GM23338 (cell line): ENCODE measurements at regions not wholly inside any gene's neighbourhood (a gene's known extent, or its start where the extent isn't known, plus 50 kb on each side); places are given as distances from the start of the nearest gene placed in this dataset.

Experiments used
- ATAC-seq: fragments of 200-7000 bp; cut with Tn5 transposase; 3 replicates; pipeline ENCODE4 v1.9.1; 2020
- DNase-seq: peaks from one replicate; pipeline ENCODE4 v3.0.0-alpha.2; 2015; ENCODE audit warnings: low spot score
- H2AFZ ChIP-seq: fragments of 200-600 bp; sonication (generic); 2 replicates; pipeline ENCODE4 v1.8.0; 2016; ENCODE audit warnings: antibody characterized with exemption, mild to moderate bottlenecking, moderate library complexity
- H3F3A ChIP-seq: fragments of 200-600 bp; sonication (generic); replicated peaks from 2 replicates; pipeline ENCODE4 v1.8.0; 2017; ENCODE audit warnings: antibody characterized with exemption, mixed run types, low read depth
- H3K27ac ChIP-seq: fragments of 200-600 bp; sonication (generic); 2 replicates; pipeline ENCODE4 v1.6.1; 2016; ENCODE audit warnings: low read depth
- H3K27me3 ChIP-seq: fragments of 200-600 bp; sonication (generic); 2 replicates; pipeline ENCODE4 v1.8.0; 2016; ENCODE audit warnings: mild to moderate bottlenecking, mixed run types, moderate library complexity; ENCODE audit not compliant: insufficient read depth
- H3K36me3 ChIP-seq: fragments of 200-600 bp; sonication (generic); 2 replicates; pipeline ENCODE4 v1.8.0; 2016; ENCODE audit warnings: mild to moderate bottlenecking; ENCODE audit not compliant: insufficient read depth
- H3K4me1 ChIP-seq: fragments of 200-600 bp; sonication (generic); 2 replicates; pipeline ENCODE4 v1.8.0; 2016; ENCODE audit warnings: mild to moderate bottlenecking, moderate library complexity; ENCODE audit not compliant: insufficient read depth
- H3K4me2 ChIP-seq: fragments of 200-600 bp; sonication (generic); 2 replicates; pipeline ENCODE4 v1.7.1; 2017; ENCODE audit warnings: mixed run types
- H3K4me3 ChIP-seq: fragments of 200-600 bp; sonication (generic); 2 replicates; pipeline ENCODE4 v1.6.1; 2016; ENCODE audit warnings: mixed run types
- H3K79me2 ChIP-seq: fragments of 200-600 bp; sonication (generic); replicated peaks from 2 replicates; pipeline ENCODE4 v1.8.0; 2017; ENCODE audit warnings: mild to moderate bottlenecking; ENCODE audit not compliant: insufficient read depth
- H3K9me2 ChIP-seq: fragments of 200-600 bp; sonication (generic); 2 replicates; pipeline ENCODE4 v1.8.0; 2017; ENCODE audit not compliant: insufficient read depth
- H4K20me1 ChIP-seq: fragments of 200-600 bp; sonication (generic); replicated peaks from 2 replicates; pipeline ENCODE4 v1.8.0; 2017; ENCODE audit warnings: mild to moderate bottlenecking; ENCODE audit not compliant: insufficient read depth
- H3K27ac Mint-ChIP-seq: 2 replicates; pipeline ENCODE4 v1.8.0; 2020; ENCODE audit warnings: inconsistent platforms, mild to moderate bottlenecking, moderate library complexity, mixed read lengths
- H3K27me3 Mint-ChIP-seq: 3 replicates; pipeline ENCODE4 v1.8.0; 2022; ENCODE audit warnings: low read depth, mild to moderate bottlenecking, moderate library complexity, mixed read lengths, inconsistent platforms; ENCODE audit not compliant: insufficient read depth, poor library complexity
- H3K36me3 Mint-ChIP-seq: 3 replicates; pipeline ENCODE4 v1.8.0; 2021; ENCODE audit warnings: low read depth, mild to moderate bottlenecking, inconsistent platforms, moderate library complexity, mixed read lengths
- H3K4me1 Mint-ChIP-seq: 3 replicates; pipeline ENCODE4 v1.8.0; 2020; ENCODE audit warnings: mild to moderate bottlenecking, inconsistent platforms, mixed read lengths
- H3K4me3 Mint-ChIP-seq: 3 replicates; pipeline ENCODE4 v1.8.0; 2021; ENCODE audit warnings: moderate library complexity, mild to moderate bottlenecking, inconsistent platforms, mixed read lengths
- H3K9me3 Mint-ChIP-seq: 3 replicates; pipeline ENCODE4 v1.8.0; 2020; ENCODE audit warnings: moderate library complexity, mild to moderate bottlenecking, inconsistent platforms, mixed read lengths
- CREB1 ChIP-seq: fragments of 250-450 bp; sonication (Bioruptor Pico); IDR thresholded peaks from 2 replicates; pipeline ENCODE4 v1.5.0; 2020; ENCODE audit warnings: low read depth, mild to moderate bottlenecking, moderate library complexity
- EZH2 ChIP-seq: fragments of 200-600 bp; sonication (generic); IDR thresholded peaks from one replicate; pipeline ENCODE4 v1.8.0; 2017; ENCODE audit warnings: antibody characterized with exemption, mild to moderate bottlenecking, low read depth; ENCODE audit not compliant: unreplicated experiment
- EZH2phosphoT487 ChIP-seq: fragments of 200-600 bp; sonication (generic); IDR thresholded peaks from one replicate; pipeline ENCODE4 v1.8.1; 2018; ENCODE audit warnings: antibody characterized with exemption; ENCODE audit not compliant: unreplicated experiment
- JUNB ChIP-seq: IDR thresholded peaks from one replicate; pipeline ENCODE4 v1.6.1; 2016; ENCODE audit warnings: antibody characterized with exemption; ENCODE audit not compliant: unreplicated experiment
- NANOG ChIP-seq: IDR thresholded peaks from 2 replicates; pipeline ENCODE4 v1.6.1; 2016; ENCODE audit warnings: antibody characterized with exemption, borderline replicate concordance
- STAT1 ChIP-seq: IDR thresholded peaks from one replicate; pipeline ENCODE4 v1.6.1; 2016; ENCODE audit warnings: antibody characterized with exemption; ENCODE audit not compliant: unreplicated experiment
- ZNF114 ChIP-seq: fragments of 250-450 bp; sonication (Bioruptor Pico); IDR thresholded peaks from 2 replicates; pipeline ENCODE4 v1.5.0; 2020; ENCODE audit warnings: mild to moderate bottlenecking, moderate library complexity
- ZNF331 ChIP-seq: fragments of 250-450 bp; sonication (Bioruptor Pico); IDR thresholded peaks from 2 replicates; pipeline ENCODE4 v1.5.0; 2020; ENCODE audit warnings: low read depth, mild to moderate bottlenecking, moderate library complexity
- TF ChIP-seq, protein P1 (sequence below): IDR thresholded peaks from one replicate; pipeline ENCODE4 v1.6.1; 2018; ENCODE audit warnings: antibody characterized with exemption; ENCODE audit not compliant: unreplicated experiment
- TF ChIP-seq, protein P2 (sequence below), 2 experiments: fragments of 200-600 bp in 1 of 2; sonication (generic) in 1 of 2; conservative IDR thresholded peaks; 2 replicates each; pipeline versions ENCODE4 v1.5.1 to v1.6.1; 2016 to 2017; ENCODE audit warnings: antibody characterized with exemption in 2 of 2, low read depth in 2 of 2, mild to moderate bottlenecking in 2 of 2, moderate library complexity in 1 of 2

DNA sequence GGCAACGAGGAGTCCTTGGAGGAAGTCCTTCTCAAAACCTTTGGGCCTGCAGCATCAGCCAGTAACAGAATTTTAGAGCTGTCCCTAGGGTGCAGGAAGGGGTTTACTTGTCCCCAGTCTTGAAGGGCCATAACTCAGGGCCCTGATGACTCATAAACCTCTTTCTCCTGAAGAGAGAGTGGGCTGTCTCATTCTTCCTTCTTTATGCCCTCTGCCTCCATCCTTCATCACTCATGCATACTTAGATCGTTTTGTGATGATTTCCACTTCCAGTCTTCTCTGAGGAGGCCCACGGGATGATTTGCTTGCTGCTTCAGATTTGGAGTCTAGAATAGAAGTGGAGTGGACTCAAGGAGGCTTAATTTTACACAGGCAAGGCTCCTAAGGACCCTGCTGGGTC is 60.2 kb downstream of the NDUFS5 start (continued):
- TF ChIP-seq, protein P1, sequence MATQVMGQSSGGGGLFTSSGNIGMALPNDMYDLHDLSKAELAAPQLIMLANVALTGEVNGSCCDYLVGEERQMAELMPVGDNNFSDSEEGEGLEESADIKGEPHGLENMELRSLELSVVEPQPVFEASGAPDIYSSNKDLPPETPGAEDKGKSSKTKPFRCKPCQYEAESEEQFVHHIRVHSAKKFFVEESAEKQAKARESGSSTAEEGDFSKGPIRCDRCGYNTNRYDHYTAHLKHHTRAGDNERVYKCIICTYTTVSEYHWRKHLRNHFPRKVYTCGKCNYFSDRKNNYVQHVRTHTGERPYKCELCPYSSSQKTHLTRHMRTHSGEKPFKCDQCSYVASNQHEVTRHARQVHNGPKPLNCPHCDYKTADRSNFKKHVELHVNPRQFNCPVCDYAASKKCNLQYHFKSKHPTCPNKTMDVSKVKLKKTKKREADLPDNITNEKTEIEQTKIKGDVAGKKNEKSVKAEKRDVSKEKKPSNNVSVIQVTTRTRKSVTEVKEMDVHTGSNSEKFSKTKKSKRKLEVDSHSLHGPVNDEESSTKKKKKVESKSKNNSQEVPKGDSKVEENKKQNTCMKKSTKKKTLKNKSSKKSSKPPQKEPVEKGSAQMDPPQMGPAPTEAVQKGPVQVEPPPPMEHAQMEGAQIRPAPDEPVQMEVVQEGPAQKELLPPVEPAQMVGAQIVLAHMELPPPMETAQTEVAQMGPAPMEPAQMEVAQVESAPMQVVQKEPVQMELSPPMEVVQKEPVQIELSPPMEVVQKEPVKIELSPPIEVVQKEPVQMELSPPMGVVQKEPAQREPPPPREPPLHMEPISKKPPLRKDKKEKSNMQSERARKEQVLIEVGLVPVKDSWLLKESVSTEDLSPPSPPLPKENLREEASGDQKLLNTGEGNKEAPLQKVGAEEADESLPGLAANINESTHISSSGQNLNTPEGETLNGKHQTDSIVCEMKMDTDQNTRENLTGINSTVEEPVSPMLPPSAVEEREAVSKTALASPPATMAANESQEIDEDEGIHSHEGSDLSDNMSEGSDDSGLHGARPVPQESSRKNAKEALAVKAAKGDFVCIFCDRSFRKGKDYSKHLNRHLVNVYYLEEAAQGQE: no peak

DNA sequence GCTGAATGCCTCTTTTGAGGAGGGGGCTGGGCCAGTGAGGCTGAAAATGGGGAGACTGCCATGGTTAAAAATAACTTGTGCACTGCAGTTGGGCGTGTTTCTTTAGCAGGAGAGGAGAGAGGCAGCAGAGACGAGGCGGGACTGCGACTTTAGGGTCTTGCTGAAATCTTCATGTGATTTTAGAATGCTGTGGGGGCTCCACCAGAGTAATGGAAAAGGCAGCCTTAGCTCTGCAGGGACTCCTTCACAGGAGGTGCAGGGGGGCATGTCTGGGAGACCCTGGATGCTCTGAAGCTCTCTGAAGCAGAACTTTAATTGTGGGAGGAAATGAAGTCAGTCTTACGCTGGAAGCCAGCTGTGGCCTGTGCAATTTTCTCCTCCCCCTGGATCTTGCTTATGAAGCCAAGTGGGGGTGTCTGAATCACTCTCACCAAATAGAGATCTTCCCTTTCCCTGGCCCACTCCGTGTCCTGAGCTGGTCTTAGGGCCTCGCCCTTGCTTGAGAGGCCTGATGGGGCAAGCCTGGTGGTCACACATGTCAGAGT is 60.8 kb downstream of the NDUFS5 start:
- Mint-ChIP-seq H3K27me3 (peaks cover 18% of the 10 kb centered on the region), H3K36me3 (peaks cover 3% of the 10 kb centered on the region; the same call in 1 of the 3 replicates)

DNA sequence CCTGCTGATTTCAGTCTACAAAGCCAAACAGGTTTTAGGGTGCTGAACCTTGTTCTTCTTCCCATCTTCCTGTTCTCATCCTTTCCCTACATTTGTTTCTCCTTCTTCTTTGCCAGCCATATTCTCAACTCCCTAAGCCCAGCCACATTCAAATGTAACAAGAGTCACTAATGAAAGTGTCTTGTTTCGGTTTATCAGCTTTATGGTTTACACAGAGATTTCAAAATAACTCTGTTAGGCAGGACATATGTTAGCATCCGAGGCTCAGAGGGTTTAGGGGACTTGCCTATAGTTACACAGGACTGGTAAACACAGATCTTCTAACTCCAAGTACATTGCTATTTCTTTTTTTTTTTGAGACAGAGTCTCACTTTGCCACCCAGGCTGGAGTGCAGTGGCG is 61.3 kb downstream of the NDUFS5 start:
- Histone ChIP-seq H4K20me1 (peaks cover 7% of the 10 kb centered on the region), H3K4me1 (no peaks in the 10 kb centered on the region; the same call in 1 of the 2 replicates), H3K27me3 (peaks cover 12% of the 10 kb centered on the region), H3K79me2 (peaks cover 6% of the 10 kb centered on the region; the same call in 1 of the 2 replicates), H3K4me2 (no peak overlapping the region), H3K4me3 (no peak overlapping the region), H3K36me3 (no peaks in the 10 kb centered on the region), H2AFZ (no peak overlapping the region), H3K9me2 (no peaks in the 10 kb centered on the region), H3K27ac (no peak overlapping the region), H3F3A (peaks cover 12% of the 10 kb centered on the region; the same call in 1 of the 2 replicates)
- Mint-ChIP-seq H3K36me3 (peaks cover 3% of the 10 kb centered on the region; the same call in 1 of the 3 replicates), H3K27ac (no peak overlapping the region), H3K4me1 (peaks cover 17% of the 10 kb centered on the region), H3K4me3 (no peak overlapping the region), H3K9me3 (no peaks in the 10 kb centered on the region; the same call in 2 of the 3 replicates), H3K27me3 (peaks cover 13% of the 10 kb centered on the region)
- TF ChIP-seq STAT1: no peak
- no peak for TF ChIP-seq JUNB
- DNase-seq: no peak
- ATAC-seq: no peak

More for the DNA sequence above, 60.8 kb downstream of the NDUFS5 start:
- Histone ChIP-seq H3K36me3 (no peaks in the 10 kb centered on the region), H3K4me1 (no peaks in the 10 kb centered on the region; the same call in 1 of the 2 replicates), H3K9me2 (no peaks in the 10 kb centered on the region), H3K4me2 (no peak overlapping the region), H4K20me1 (peaks cover 7% of the 10 kb centered on the region), H3K79me2 (peaks cover 6% of the 10 kb centered on the region; the same call in 1 of the 2 replicates), H3K4me3 (no peak overlapping the region), H3F3A (peaks cover 13% of the 10 kb centered on the region; the same call in 1 of the 2 replicates), H3K27me3 (peaks cover 16% of the 10 kb centered on the region), H3K27ac (no peak overlapping the region), H2AFZ (no peak overlapping the region)
- DNase-seq (no peak), ATAC-seq (no peak)
- no peak overlapping the region for H3K4me3 Mint-ChIP-seq
- H3K9me3 Mint-ChIP-seq: no peaks in the 10 kb centered on the region
- H3K27ac Mint-ChIP-seq: no peak overlapping the region
- peaks cover 16% of the 10 kb centered on the region for H3K4me1 Mint-ChIP-seq
- no peak for TF ChIP-seq ZNF114 (CRISPR knock-in tag)
- TF ChIP-seq NANOG: no peak
- TF ChIP-seq, protein P2, sequence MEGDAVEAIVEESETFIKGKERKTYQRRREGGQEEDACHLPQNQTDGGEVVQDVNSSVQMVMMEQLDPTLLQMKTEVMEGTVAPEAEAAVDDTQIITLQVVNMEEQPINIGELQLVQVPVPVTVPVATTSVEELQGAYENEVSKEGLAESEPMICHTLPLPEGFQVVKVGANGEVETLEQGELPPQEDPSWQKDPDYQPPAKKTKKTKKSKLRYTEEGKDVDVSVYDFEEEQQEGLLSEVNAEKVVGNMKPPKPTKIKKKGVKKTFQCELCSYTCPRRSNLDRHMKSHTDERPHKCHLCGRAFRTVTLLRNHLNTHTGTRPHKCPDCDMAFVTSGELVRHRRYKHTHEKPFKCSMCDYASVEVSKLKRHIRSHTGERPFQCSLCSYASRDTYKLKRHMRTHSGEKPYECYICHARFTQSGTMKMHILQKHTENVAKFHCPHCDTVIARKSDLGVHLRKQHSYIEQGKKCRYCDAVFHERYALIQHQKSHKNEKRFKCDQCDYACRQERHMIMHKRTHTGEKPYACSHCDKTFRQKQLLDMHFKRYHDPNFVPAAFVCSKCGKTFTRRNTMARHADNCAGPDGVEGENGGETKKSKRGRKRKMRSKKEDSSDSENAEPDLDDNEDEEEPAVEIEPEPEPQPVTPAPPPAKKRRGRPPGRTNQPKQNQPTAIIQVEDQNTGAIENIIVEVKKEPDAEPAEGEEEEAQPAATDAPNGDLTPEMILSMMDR (conservative IDR thresholded peaks at IDR 0.05; ENCODE audit: low read depth in 2 of 2): no peak
- no peak for TF ChIP-seq EZH2
- no peak for TF ChIP-seq CREB1 (CRISPR knock-in tag)
- no peak for TF ChIP-seq ZNF331 (CRISPR knock-in tag)
- no peak for TF ChIP-seq EZH2phosphoT487
